ENCODE measurements at regions not wholly inside any gene's neighbourhood (a gene's known extent, or its start where the extent isn't known, plus 50 kb on each side); places are given as distances from the start of the nearest gene placed in this dataset.

GRCh38 chrX:10935501-10935900 is 175.6 kb upstream of the HCCS start:
- Histone ChIP-seq H3K4me1 (ENCODE audit: control insufficient read depth, extremely low read depth, insufficient read depth, low read length) (peaks cover 9% of the 10 kb centered on the region), H4K20me1 (replicated peaks; ENCODE audit: control insufficient read depth, extremely low read depth, insufficient read depth, low read length) (no peaks in the 10 kb centered on the region), H3K79me2 (ENCODE audit: control insufficient read depth, insufficient read depth, low read length) (no peaks in the 10 kb centered on the region), H3K9ac (replicated peaks; ENCODE audit: extremely low read depth, insufficient read depth, low read length) (no peak overlapping the region), H3K9me3 (replicated peaks; ENCODE audit: control insufficient read depth, insufficient read depth, low read length) (no peaks in the 10 kb centered on the region), H3K27me3 (ENCODE audit: control insufficient read depth in 2 of 2, insufficient read depth in 2 of 2, low read length in 2 of 2) (no peaks in the 10 kb centered on the region), H3K4me2 (ENCODE audit: insufficient read depth, low read length) (no peak overlapping the region), H3K36me3 (ENCODE audit: control insufficient read depth in 2 of 2, extremely low read depth in 1 of 2, insufficient read depth in 2 of 2, low read length in 2 of 2) (no peaks in the 10 kb centered on the region), H2AFZ (ENCODE audit: low read depth, low read length) (no peak overlapping the region), H3K9me1 (replicated peaks; ENCODE audit: control insufficient read depth, extremely low read depth, insufficient read depth, low read length) (no peaks in the 10 kb centered on the region), H3K27ac (ENCODE audit: insufficient read depth, low read depth, low read length) (no peak overlapping the region), H3K4me3 (replicated peaks in 1 of 3; ENCODE audit: insufficient read depth in 1 of 3, low read depth in 1 of 3, low read length in 3 of 3) (no peak overlapping the region)
- dilution Hi-C loops (cut with MboI; ENCODE audit: extremely low pct_ligation_motif_present, low sequenced_read_pairs) (no loop called here), intact Hi-C loops (cut with micrococcal nuclease) (no loop called here)
- no peak for TF ChIP-seq JUN (IDR thresholded peaks at IDR 0.05; ENCODE audit: borderline replicate concordance, insufficient read depth, insufficient read length, low read depth)
- FAIRE-seq (peak; percentile 60), DNase-seq (ENCODE audit: low read depth, low spot score) (no peak)
- BruUV-seq (replicated peaks) = no TSS peak
- ChIA-PET CTCF (no interaction called here), POLR2A (no interaction called here)

DNA sequence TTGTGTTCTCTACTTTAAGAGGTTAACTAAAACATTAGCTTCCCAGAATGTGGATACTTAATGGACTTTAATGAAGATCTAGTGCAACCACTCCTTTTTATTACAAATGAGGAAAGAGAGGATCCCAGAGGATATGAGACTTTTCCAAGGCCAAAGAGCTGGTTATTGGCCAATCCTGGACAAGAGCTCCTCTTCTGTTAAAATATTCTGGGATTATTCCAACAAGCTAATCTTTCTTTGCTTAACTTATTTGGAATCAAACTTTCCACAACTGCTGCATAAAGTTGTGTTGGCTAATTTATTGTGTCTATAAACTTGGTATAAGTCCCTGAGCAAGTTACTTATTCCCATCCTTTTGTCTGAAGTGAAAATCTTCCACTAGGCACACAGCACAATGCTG is 174.2 kb upstream of the HCCS start:
- Histone ChIP-seq H3K79me2 (ENCODE audit: control insufficient read depth, insufficient read depth, low read length) (no peaks in the 10 kb centered on the region), H3K27ac (ENCODE audit: insufficient read depth, low read depth, low read length) (no peak overlapping the region), H3K9me1 (replicated peaks; ENCODE audit: control insufficient read depth, extremely low read depth, insufficient read depth, low read length) (no peaks in the 10 kb centered on the region), H2AFZ (ENCODE audit: low read depth, low read length) (no peak overlapping the region), H3K36me3 (ENCODE audit: control insufficient read depth in 2 of 2, extremely low read depth in 1 of 2, insufficient read depth in 2 of 2, low read length in 2 of 2) (no peaks in the 10 kb centered on the region), H3K4me1 (ENCODE audit: control insufficient read depth, extremely low read depth, insufficient read depth, low read length) (peaks cover 9% of the 10 kb centered on the region), H4K20me1 (replicated peaks; ENCODE audit: control insufficient read depth, extremely low read depth, insufficient read depth, low read length) (no peaks in the 10 kb centered on the region), H3K27me3 (ENCODE audit: control insufficient read depth in 2 of 2, insufficient read depth in 2 of 2, low read length in 2 of 2) (no peaks in the 10 kb centered on the region), H3K9ac (replicated peaks; ENCODE audit: extremely low read depth, insufficient read depth, low read length) (no peak overlapping the region), H3K4me3 (replicated peaks in 1 of 3; ENCODE audit: insufficient read depth in 1 of 3, low read depth in 1 of 3, low read length in 3 of 3) (no peak overlapping the region), H3K9me3 (replicated peaks; ENCODE audit: control insufficient read depth, insufficient read depth, low read length) (no peaks in the 10 kb centered on the region), H3K4me2 (ENCODE audit: insufficient read depth, low read length) (no peak overlapping the region)
- dilution Hi-C loops (cut with MboI; ENCODE audit: extremely low pct_ligation_motif_present, low sequenced_read_pairs) = no loop called here
- FAIRE-seq = no peak
- no TSS peak for BruUV-seq (replicated peaks)
- intact Hi-C loops (cut with micrococcal nuclease) = no loop called here
- CTCF ChIA-PET = interaction anchor here (1.1 kb wide), 1 partner anchor 22 kb away, joined by 3 read pairs; no protein-coding TSS in a partner anchor
- no peak for DNase-seq (ENCODE audit: low read depth, low spot score)
- POLR2A ChIA-PET = no interaction called here
- TF ChIP-seq POLR2A (IDR thresholded peaks at IDR 0.05; ENCODE audit: low read depth, low read length) (no peak), EZH2 (IDR thresholded peaks at IDR 0.05; ENCODE audit: borderline replicate concordance, low read depth, low read length, severe bottlenecking) (no peak), GATA2 (IDR thresholded peaks at IDR 0.05; ENCODE audit: insufficient read depth, insufficient read length, low read depth, low read length) (no peak), MYC (IDR thresholded peaks at IDR 0.05; ENCODE audit: low read depth, low read length) (no peak)

Data from endothelial cell of umbilical vein (primary cell).